GM23338 (cell line): ENCODE measurements at regions not wholly inside any gene's neighbourhood (a gene's known extent, or its start where the extent isn't known, plus 50 kb on each side); places are given as distances from the start of the nearest gene placed in this dataset.

Experiments
- ATAC-seq: fragments of 200-7000 bp; cut with Tn5 transposase; 3 replicates; pipeline ENCODE4 v1.9.1; 2020
- DNase-seq: peaks from one replicate; pipeline ENCODE4 v3.0.0-alpha.2; 2015; ENCODE audit warnings: low spot score
- H2AFZ ChIP-seq: fragments of 200-600 bp; sonication (generic); 2 replicates; pipeline ENCODE4 v1.8.0; 2016; ENCODE audit warnings: antibody characterized with exemption, mild to moderate bottlenecking, moderate library complexity
- H3F3A ChIP-seq: fragments of 200-600 bp; sonication (generic); replicated peaks from 2 replicates; pipeline ENCODE4 v1.8.0; 2017; ENCODE audit warnings: antibody characterized with exemption, mixed run types, low read depth
- H3K27ac ChIP-seq: fragments of 200-600 bp; sonication (generic); 2 replicates; pipeline ENCODE4 v1.6.1; 2016; ENCODE audit warnings: low read depth
- H3K27me3 ChIP-seq: fragments of 200-600 bp; sonication (generic); 2 replicates; pipeline ENCODE4 v1.8.0; 2016; ENCODE audit warnings: mild to moderate bottlenecking, mixed run types, moderate library complexity; ENCODE audit not compliant: insufficient read depth
- H3K36me3 ChIP-seq: fragments of 200-600 bp; sonication (generic); 2 replicates; pipeline ENCODE4 v1.8.0; 2016; ENCODE audit warnings: mild to moderate bottlenecking; ENCODE audit not compliant: insufficient read depth
- H3K4me1 ChIP-seq: fragments of 200-600 bp; sonication (generic); 2 replicates; pipeline ENCODE4 v1.8.0; 2016; ENCODE audit warnings: mild to moderate bottlenecking, moderate library complexity; ENCODE audit not compliant: insufficient read depth
- H3K4me2 ChIP-seq: fragments of 200-600 bp; sonication (generic); 2 replicates; pipeline ENCODE4 v1.7.1; 2017; ENCODE audit warnings: mixed run types
- H3K4me3 ChIP-seq: fragments of 200-600 bp; sonication (generic); 2 replicates; pipeline ENCODE4 v1.6.1; 2016; ENCODE audit warnings: mixed run types
- H3K79me2 ChIP-seq: fragments of 200-600 bp; sonication (generic); replicated peaks from 2 replicates; pipeline ENCODE4 v1.8.0; 2017; ENCODE audit warnings: mild to moderate bottlenecking; ENCODE audit not compliant: insufficient read depth
- H3K9me2 ChIP-seq: fragments of 200-600 bp; sonication (generic); 2 replicates; pipeline ENCODE4 v1.8.0; 2017; ENCODE audit not compliant: insufficient read depth
- H4K20me1 ChIP-seq: fragments of 200-600 bp; sonication (generic); replicated peaks from 2 replicates; pipeline ENCODE4 v1.8.0; 2017; ENCODE audit warnings: mild to moderate bottlenecking; ENCODE audit not compliant: insufficient read depth
- H3K27ac Mint-ChIP-seq: 2 replicates; pipeline ENCODE4 v1.8.0; 2020; ENCODE audit warnings: inconsistent platforms, mild to moderate bottlenecking, moderate library complexity, mixed read lengths
- H3K27me3 Mint-ChIP-seq: 3 replicates; pipeline ENCODE4 v1.8.0; 2022; ENCODE audit warnings: low read depth, mild to moderate bottlenecking, moderate library complexity, mixed read lengths, inconsistent platforms; ENCODE audit not compliant: insufficient read depth, poor library complexity
- H3K36me3 Mint-ChIP-seq: 3 replicates; pipeline ENCODE4 v1.8.0; 2021; ENCODE audit warnings: low read depth, mild to moderate bottlenecking, inconsistent platforms, moderate library complexity, mixed read lengths
- H3K4me1 Mint-ChIP-seq: 3 replicates; pipeline ENCODE4 v1.8.0; 2020; ENCODE audit warnings: mild to moderate bottlenecking, inconsistent platforms, mixed read lengths
- H3K4me3 Mint-ChIP-seq: 3 replicates; pipeline ENCODE4 v1.8.0; 2021; ENCODE audit warnings: moderate library complexity, mild to moderate bottlenecking, inconsistent platforms, mixed read lengths
- H3K9me3 Mint-ChIP-seq: 3 replicates; pipeline ENCODE4 v1.8.0; 2020; ENCODE audit warnings: moderate library complexity, mild to moderate bottlenecking, inconsistent platforms, mixed read lengths
- CREB1 ChIP-seq: fragments of 250-450 bp; sonication (Bioruptor Pico); IDR thresholded peaks from 2 replicates; pipeline ENCODE4 v1.5.0; 2020; ENCODE audit warnings: low read depth, mild to moderate bottlenecking, moderate library complexity
- CTCF ChIP-seq, 2 experiments: fragments of 200-600 bp in 1 of 2; sonication (generic) in 1 of 2; conservative IDR thresholded peaks; 2 replicates each; pipeline versions ENCODE4 v1.5.1 to v1.6.1; 2016 to 2017; ENCODE audit warnings: antibody characterized with exemption in 2 of 2, low read depth in 2 of 2, mild to moderate bottlenecking in 2 of 2, moderate library complexity in 1 of 2
- EZH2phosphoT487 ChIP-seq: fragments of 200-600 bp; sonication (generic); IDR thresholded peaks from one replicate; pipeline ENCODE4 v1.8.1; 2018; ENCODE audit warnings: antibody characterized with exemption; ENCODE audit not compliant: unreplicated experiment
- POLR2AphosphoS5 ChIP-seq: IDR thresholded peaks from 2 replicates; pipeline ENCODE4 v1.6.1; 2016; ENCODE audit warnings: antibody characterized with exemption, low read depth
- REST ChIP-seq: IDR thresholded peaks from one replicate; pipeline ENCODE4 v1.6.1; 2018; ENCODE audit warnings: antibody characterized with exemption; ENCODE audit not compliant: unreplicated experiment
- ZNF331 ChIP-seq: fragments of 250-450 bp; sonication (Bioruptor Pico); IDR thresholded peaks from 2 replicates; pipeline ENCODE4 v1.5.0; 2020; ENCODE audit warnings: low read depth, mild to moderate bottlenecking, moderate library complexity
- ZNF462 ChIP-seq: fragments of 250-450 bp; sonication (Bioruptor Pico); IDR thresholded peaks from 2 replicates; pipeline ENCODE4 v1.5.0; 2020; ENCODE audit warnings: mild to moderate bottlenecking, moderate library complexity

- Histone ChIP-seq H3K36me3 (no peaks in the 10 kb centered on the region), H3K4me3 (no peak overlapping the region), H3K4me2 (no peak overlapping the region), H3F3A (no peaks in the 10 kb centered on the region), H3K79me2 (no peaks in the 10 kb centered on the region), H3K27ac (no peak overlapping the region), H3K4me1 (no peaks in the 10 kb centered on the region), H3K9me2 (no peaks in the 10 kb centered on the region), H4K20me1 (no peaks in the 10 kb centered on the region), H2AFZ (no peak overlapping the region), H3K27me3 (no peaks in the 10 kb centered on the region)
- H3K36me3 Mint-ChIP-seq, result peaks cover 3% of the 10 kb centered on the region; the same call in 2 of the 3 replicates
- TF ChIP-seq CREB1 (no peak), ZNF462 (no peak), POLR2AphosphoS5 (no peak), CTCF (conservative IDR thresholded peaks at IDR 0.05; ENCODE audit: low read depth in 2 of 2) (no peak), EZH2phosphoT487 (no peak), ZNF331 (CRISPR knock-in tag) (no peak), REST (no peak)
- no peak for DNase-seq
- H3K4me3 Mint-ChIP-seq, result no peak overlapping the region
- peaks cover 2% of the 10 kb centered on the region for H3K27me3 Mint-ChIP-seq
- H3K9me3 Mint-ChIP-seq, result peaks cover 3% of the 10 kb centered on the region; the same call in 2 of the 3 replicates
- no peak for ATAC-seq
- no peak overlapping the region for H3K27ac Mint-ChIP-seq
- H3K4me1 Mint-ChIP-seq, result peaks cover 7% of the 10 kb centered on the region; the same call in 2 of the 3 replicates
Observed at GRCh38 chr2:103264058-103264768, 502.4 kb downstream of the TMEM182 start.
